Lower lobe of right lung (tissue), 2 donors: ENCODE measurements at regions not wholly inside any gene's neighbourhood (a gene's known extent, or its start where the extent isn't known, plus 50 kb on each side); places are given as distances from the start of the nearest gene placed in this dataset.

Source experiments
- ATAC-seq, 2 donors: fragments of 200-7000 bp; cut with Tn5 transposase; one replicate each; pipeline ENCODE4 v1.9.1; 2020 to 2022; ENCODE audit warnings: mild to moderate bottlenecking in 2 of 2, moderate library complexity in 2 of 2
- DNase-seq: peaks from one replicate; pipeline ENCODE4 v3.0.0-alpha.2; 2020
- H3K27ac ChIP-seq: fragments of 200-600 bp; one replicate; pipeline ENCODE4 v1.8.0; 2022
- H3K27me3 ChIP-seq: fragments of 200-600 bp; one replicate; pipeline ENCODE4 v1.8.0; 2022; ENCODE audit warnings: low read depth
- H3K36me3 ChIP-seq: fragments of 200-600 bp; one replicate; pipeline ENCODE4 v1.8.0; 2022; ENCODE audit warnings: mild to moderate bottlenecking
- H3K4me1 ChIP-seq: fragments of 200-600 bp; one replicate; pipeline ENCODE4 v1.8.0; 2022
- H3K4me3 ChIP-seq: fragments of 200-600 bp; one replicate; pipeline ENCODE4 v1.8.0; 2022; ENCODE audit warnings: mild to moderate bottlenecking
- H3K9me3 ChIP-seq: fragments of 200-600 bp; one replicate; pipeline ENCODE4 v1.8.0; 2022
- CTCF ChIP-seq: fragments of 200-600 bp; IDR thresholded peaks from one replicate; pipeline ENCODE4 v1.8.0; 2022; ENCODE audit warnings: antibody characterized with exemption, mild to moderate bottlenecking
- intact Hi-C: fragments of 100-400 bp; cut with DNase I; formaldehyde crosslinking; loops from one replicate; pipeline ENCODE4 v1.11.0; 2022
- donor health status: DM: no; HTN: yes; CAD: no; lungs with severe emphysema.

GRCh38 chr5:173499471-173500212 lies 116.8 kb downstream of the BOD1 start:
- no peaks in the 10 kb centered on the region for H3K9me3 ChIP-seq
- ATAC-seq, result no peak
- no peak overlapping the region for H3K4me3 ChIP-seq
- H3K27me3 ChIP-seq, result peaks cover 6% of the 10 kb centered on the region
- H3K4me1 ChIP-seq, result no peaks in the 10 kb centered on the region
- TF ChIP-seq CTCF, result no peak
- no peaks in the 10 kb centered on the region for H3K36me3 ChIP-seq
- intact Hi-C loops, result no loop called here
- H3K27ac ChIP-seq, result no peak overlapping the region
- no peak for DNase-seq

- no peak overlapping the region for H3K27ac ChIP-seq
- peaks cover 6% of the 10 kb centered on the region for H3K27me3 ChIP-seq
- no peak overlapping the region for H3K4me3 ChIP-seq
- TF ChIP-seq CTCF, result no peak
- H3K9me3 ChIP-seq, result no peaks in the 10 kb centered on the region
- intact Hi-C loops, result no loop called here
- DNase-seq, result no peak
- H3K4me1 ChIP-seq, result no peaks in the 10 kb centered on the region
- ATAC-seq, result no peak
- no peaks in the 10 kb centered on the region for H3K36me3 ChIP-seq
Observed at GRCh38 chr5:173498739-173499470, 117.5 kb downstream of the BOD1 start.

GRCh38 chr5:173498286-173498685 lies 118.2 kb downstream of the BOD1 start:
- peaks cover 6% of the 10 kb centered on the region for H3K27me3 ChIP-seq
- TF ChIP-seq CTCF, result no peak
- intact Hi-C loops, result no loop called here
- no peak overlapping the region for H3K27ac ChIP-seq
- H3K9me3 ChIP-seq, result no peaks in the 10 kb centered on the region
- ATAC-seq, result no peak
- no peak overlapping the region for H3K4me3 ChIP-seq
- H3K4me1 ChIP-seq, result no peaks in the 10 kb centered on the region
- no peaks in the 10 kb centered on the region for H3K36me3 ChIP-seq
- no peak for DNase-seq

GRCh38 chr5:173497685-173498084 lies 118.8 kb downstream of the BOD1 start:
- H3K4me1 ChIP-seq, result no peaks in the 10 kb centered on the region
- H3K4me3 ChIP-seq, result no peak overlapping the region
- H3K9me3 ChIP-seq, result no peaks in the 10 kb centered on the region
- no peak for TF ChIP-seq CTCF
- peaks cover 6% of the 10 kb centered on the region for H3K27me3 ChIP-seq
- no peak overlapping the region for H3K27ac ChIP-seq
- H3K36me3 ChIP-seq, result no peaks in the 10 kb centered on the region
- ATAC-seq, result no peak
- DNase-seq, result no peak
- intact Hi-C loops, result no loop called here

- H3K36me3 ChIP-seq, result no peaks in the 10 kb centered on the region
- no peak for ATAC-seq
- TF ChIP-seq CTCF, result no peak
- intact Hi-C loops, result no loop called here
- no peak overlapping the region for H3K4me3 ChIP-seq
- no peak for DNase-seq
- peaks cover 6% of the 10 kb centered on the region for H3K27me3 ChIP-seq
- no peaks in the 10 kb centered on the region for H3K4me1 ChIP-seq
- H3K9me3 ChIP-seq, result no peaks in the 10 kb centered on the region
- no peak overlapping the region for H3K27ac ChIP-seq
Observed at GRCh38 chr5:173496883-173497255, 119.6 kb downstream of the BOD1 start.
